ENCODE measurements at regions not wholly inside any gene's neighbourhood (a gene's known extent, or its start where the extent isn't known, plus 50 kb on each side); places are given as distances from the start of the nearest gene placed in this dataset.

DNA sequence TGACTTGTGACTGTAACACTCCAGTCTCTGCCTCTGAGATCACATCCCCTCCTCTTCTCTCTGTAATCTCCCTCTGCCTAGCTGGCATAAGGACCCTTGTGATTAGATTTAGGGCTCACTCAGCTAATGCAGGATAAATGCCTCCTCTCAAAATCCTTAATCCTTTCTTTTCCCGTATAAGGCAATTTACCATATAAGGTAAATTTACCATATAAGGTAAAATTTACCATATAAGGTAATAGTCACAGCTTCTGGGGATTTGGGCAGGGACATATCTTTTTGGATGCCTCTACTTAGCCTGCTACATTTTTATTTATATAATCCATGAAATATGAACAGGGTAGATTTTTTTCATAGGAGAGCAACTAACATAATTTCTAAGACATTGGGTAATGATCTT lies 318.0 kb upstream of the PUM3 start:
- CTCF ChIA-PET = no interaction called here
- no peak overlapping the region for H3K27ac Mint-ChIP-seq
- H3K36me3 Mint-ChIP-seq = no peaks in the 10 kb centered on the region
- no peak overlapping the region for H3K4me3 Mint-ChIP-seq
- no peaks in the 10 kb centered on the region for H3K27me3 Mint-ChIP-seq
- no peaks in the 10 kb centered on the region for H3K9me3 Mint-ChIP-seq
- H3K4me1 Mint-ChIP-seq = no peaks in the 10 kb centered on the region
- no peak for DNase-seq

DNA sequence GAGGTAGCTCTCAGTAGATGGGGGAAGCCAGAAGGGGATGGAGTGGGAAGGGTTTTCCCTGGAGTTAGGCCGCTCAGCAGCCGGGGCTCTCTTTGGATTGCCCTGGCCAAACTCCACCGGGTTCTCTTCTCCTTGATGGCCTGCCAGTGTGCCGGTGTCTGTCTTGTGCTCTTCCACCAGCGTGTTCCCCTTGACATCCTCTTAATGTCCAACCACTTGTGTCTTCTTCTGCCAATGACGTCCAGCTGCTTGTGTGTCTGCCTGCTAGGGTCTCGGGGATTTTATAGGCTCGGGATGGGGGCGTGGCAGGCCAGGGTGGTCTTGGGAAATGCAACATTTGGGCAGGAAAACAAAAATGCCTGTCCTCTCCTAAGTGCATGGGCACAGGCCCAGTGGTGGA lies 313.1 kb upstream of the PUM3 start:
- H3K9me3 Mint-ChIP-seq = no peaks in the 10 kb centered on the region

DNA sequence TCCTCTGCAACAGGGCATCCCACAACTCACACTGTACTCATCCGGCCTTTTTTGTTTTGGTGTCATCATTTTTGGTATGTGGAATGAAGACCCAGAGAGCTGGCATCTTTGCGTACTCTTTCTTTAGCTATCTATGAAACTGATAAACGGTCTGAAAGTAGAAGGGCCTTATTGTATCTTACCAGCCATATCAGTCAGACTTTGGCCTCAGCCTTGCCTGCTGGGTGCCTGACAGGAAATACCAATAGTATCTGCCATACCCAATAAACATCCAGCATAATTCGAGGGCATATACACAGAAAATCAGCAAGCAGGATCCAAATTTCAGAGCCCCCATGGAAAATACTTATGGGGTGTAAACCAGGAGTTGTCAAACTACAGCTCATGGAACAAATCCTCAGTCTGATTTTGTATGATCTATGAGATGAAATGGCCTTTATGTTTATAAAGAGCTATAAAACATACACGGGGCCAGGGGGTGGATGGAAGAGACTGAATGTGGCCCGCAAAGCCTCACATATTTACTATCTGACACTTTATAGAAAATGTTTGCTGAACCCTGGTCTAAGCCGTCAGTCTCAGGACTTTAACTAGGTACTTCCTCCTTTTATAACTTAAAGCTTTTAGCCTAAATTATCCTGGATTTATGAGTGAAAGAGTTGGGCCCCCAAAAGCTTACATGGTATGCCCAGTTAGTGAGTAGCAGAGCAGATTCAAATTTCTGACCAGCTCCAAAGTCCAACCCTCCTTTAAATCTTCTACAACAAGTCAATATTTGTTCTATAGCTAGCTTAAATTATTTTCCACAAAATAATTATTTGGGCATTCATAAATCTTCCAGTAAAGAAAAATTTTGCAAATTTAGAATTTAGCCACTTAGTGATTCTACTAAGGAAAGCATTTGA lies 308.0 kb upstream of the PUM3 start:
- CTCF ChIA-PET = no interaction called here
- DNase-seq = no peak

More for the DNA sequence above, 313.1 kb upstream of the PUM3 start:
- Mint-ChIP-seq H3K27ac (no peak overlapping the region), H3K4me1 (no peaks in the 10 kb centered on the region), H3K4me3 (no peak overlapping the region), H3K27me3 (no peaks in the 10 kb centered on the region), H3K36me3 (no peaks in the 10 kb centered on the region)
- DNase-seq = no peak
- CTCF ChIA-PET = no interaction called here

DNA sequence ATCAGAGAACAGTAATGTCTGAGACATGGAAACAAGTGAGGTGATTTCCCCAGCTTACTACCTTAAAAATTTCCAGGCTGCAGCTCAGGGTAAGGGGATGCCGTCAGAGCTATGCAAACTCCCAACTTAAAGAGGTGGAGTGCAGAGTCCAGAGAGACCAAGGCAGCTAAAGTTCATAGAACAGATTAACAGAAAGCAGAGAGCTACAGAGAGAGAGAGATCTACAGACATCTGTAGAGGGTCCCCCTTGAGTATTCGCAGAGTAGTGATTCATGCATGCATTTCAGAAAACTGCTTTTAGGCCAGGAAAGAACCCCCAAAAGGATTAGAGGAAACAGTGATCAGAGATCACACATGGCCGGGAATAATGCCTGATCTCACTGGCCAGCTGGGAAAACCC lies 306.2 kb upstream of the PUM3 start:
- H3K4me3 Mint-ChIP-seq = no peak overlapping the region
- CTCF ChIA-PET = interaction anchor here (0.5 kb wide), 1 partner anchor 847 kb away, joined by 3 read pairs; no protein-coding TSS in a partner anchor
- H3K9me3 Mint-ChIP-seq = no peaks in the 10 kb centered on the region
- H3K36me3 Mint-ChIP-seq = no peaks in the 10 kb centered on the region
- H3K4me1 Mint-ChIP-seq = no peaks in the 10 kb centered on the region
- H3K27me3 Mint-ChIP-seq = no peaks in the 10 kb centered on the region
- no peak overlapping the region for H3K27ac Mint-ChIP-seq
- DNase-seq = no peak

More for the DNA sequence above, 308.0 kb upstream of the PUM3 start:
- Mint-ChIP-seq H3K4me3 (no peak overlapping the region), H3K27ac (no peak overlapping the region), H3K36me3 (no peaks in the 10 kb centered on the region), H3K27me3 (no peaks in the 10 kb centered on the region), H3K9me3 (no peaks in the 10 kb centered on the region), H3K4me1 (no peaks in the 10 kb centered on the region)

GRCh38 chr9:3138231-3139229 lies 294.6 kb upstream of the PUM3 start:
- no peak for DNase-seq
- Mint-ChIP-seq H3K27me3 (no peaks in the 10 kb centered on the region), H3K9me3 (no peaks in the 10 kb centered on the region), H3K4me3 (no peak overlapping the region), H3K27ac (no peak overlapping the region), H3K36me3 (no peaks in the 10 kb centered on the region), H3K4me1 (no peaks in the 10 kb centered on the region)
- CTCF ChIA-PET = no interaction called here

- DNase-seq = no peak
- no peak overlapping the region for H3K4me3 Mint-ChIP-seq
- no peaks in the 10 kb centered on the region for H3K4me1 Mint-ChIP-seq
- no peaks in the 10 kb centered on the region for H3K27me3 Mint-ChIP-seq
- H3K9me3 Mint-ChIP-seq = no peaks in the 10 kb centered on the region
- no peaks in the 10 kb centered on the region for H3K36me3 Mint-ChIP-seq
- CTCF ChIA-PET = no interaction called here
- H3K27ac Mint-ChIP-seq = no peak overlapping the region
Observed at GRCh38 chr9:3137347-3137695, 293.4 kb upstream of the PUM3 start.

- Mint-ChIP-seq H3K36me3 (no peaks in the 10 kb centered on the region), H3K4me3 (no peak overlapping the region), H3K4me1 (no peaks in the 10 kb centered on the region), H3K27me3 (no peaks in the 10 kb centered on the region), H3K9me3 (no peaks in the 10 kb centered on the region), H3K27ac (no peak overlapping the region)
- no peak for DNase-seq
- CTCF ChIA-PET = no interaction called here
Observed at GRCh38 chr9:3136686-3137346, 292.9 kb upstream of the PUM3 start.

- H3K27ac Mint-ChIP-seq = no peak overlapping the region
- no peaks in the 10 kb centered on the region for H3K27me3 Mint-ChIP-seq
- H3K36me3 Mint-ChIP-seq = no peaks in the 10 kb centered on the region
- no peak for DNase-seq
- H3K4me1 Mint-ChIP-seq = no peaks in the 10 kb centered on the region
- no peak overlapping the region for H3K4me3 Mint-ChIP-seq
- H3K9me3 Mint-ChIP-seq = no peaks in the 10 kb centered on the region
- CTCF ChIA-PET = no interaction called here
Observed at GRCh38 chr9:3136230-3136629, 292.3 kb upstream of the PUM3 start.

GRCh38 chr9:3127564-3127963 lies 283.7 kb upstream of the PUM3 start:
- H3K4me3 Mint-ChIP-seq = no peak overlapping the region
- H3K4me1 Mint-ChIP-seq = no peaks in the 10 kb centered on the region
- no peak overlapping the region for H3K27ac Mint-ChIP-seq
- H3K36me3 Mint-ChIP-seq = no peaks in the 10 kb centered on the region
- no peaks in the 10 kb centered on the region for H3K27me3 Mint-ChIP-seq
- CTCF ChIA-PET = no interaction called here
- H3K9me3 Mint-ChIP-seq = no peaks in the 10 kb centered on the region
- DNase-seq = no peak

GRCh38 chr9:3125602-3126405 lies 281.9 kb upstream of the PUM3 start:
- H3K9me3 Mint-ChIP-seq = no peaks in the 10 kb centered on the region
- H3K4me3 Mint-ChIP-seq = no peak overlapping the region
- H3K36me3 Mint-ChIP-seq = no peaks in the 10 kb centered on the region
- H3K27ac Mint-ChIP-seq = no peak overlapping the region
- CTCF ChIA-PET = no interaction called here
- no peaks in the 10 kb centered on the region for H3K27me3 Mint-ChIP-seq
- no peak for DNase-seq
- no peaks in the 10 kb centered on the region for H3K4me1 Mint-ChIP-seq

- H3K4me1 Mint-ChIP-seq = no peaks in the 10 kb centered on the region
Observed at GRCh38 chr9:3124001-3124400, 280.1 kb upstream of the PUM3 start.

GRCh38 chr9:3118081-3118480 lies 274.2 kb upstream of the PUM3 start:
- H3K4me3 Mint-ChIP-seq = no peak overlapping the region
- H3K27me3 Mint-ChIP-seq = no peaks in the 10 kb centered on the region
- DNase-seq = no peak
- H3K9me3 Mint-ChIP-seq = no peaks in the 10 kb centered on the region
- H3K36me3 Mint-ChIP-seq = no peaks in the 10 kb centered on the region
- CTCF ChIA-PET = no interaction called here
- H3K4me1 Mint-ChIP-seq = no peaks in the 10 kb centered on the region
- H3K27ac Mint-ChIP-seq = no peak overlapping the region

More at GRCh38 chr9:3124001-3124400, 280.1 kb upstream of the PUM3 start:
- no peak overlapping the region for H3K4me3 Mint-ChIP-seq
- no peaks in the 10 kb centered on the region for H3K9me3 Mint-ChIP-seq
- CTCF ChIA-PET = no interaction called here
- DNase-seq = no peak
- no peak overlapping the region for H3K27ac Mint-ChIP-seq
- no peaks in the 10 kb centered on the region for H3K36me3 Mint-ChIP-seq
- H3K27me3 Mint-ChIP-seq = no peaks in the 10 kb centered on the region

- no peak overlapping the region for H3K4me3 Mint-ChIP-seq
- no peaks in the 10 kb centered on the region for H3K36me3 Mint-ChIP-seq
- H3K4me1 Mint-ChIP-seq = no peaks in the 10 kb centered on the region
- H3K9me3 Mint-ChIP-seq = no peaks in the 10 kb centered on the region
- CTCF ChIA-PET = no interaction called here
- DNase-seq = no peak
- H3K27me3 Mint-ChIP-seq = no peaks in the 10 kb centered on the region
- H3K27ac Mint-ChIP-seq = no peak overlapping the region
Observed at GRCh38 chr9:3099646-3100045, 255.8 kb upstream of the PUM3 start.

- CTCF ChIA-PET = no interaction called here
- no peaks in the 10 kb centered on the region for H3K4me1 Mint-ChIP-seq
- no peak for DNase-seq
- H3K4me3 Mint-ChIP-seq = no peak overlapping the region
- H3K27me3 Mint-ChIP-seq = peaks cover 4% of the 10 kb centered on the region
- H3K27ac Mint-ChIP-seq = no peak overlapping the region
- no peaks in the 10 kb centered on the region for H3K36me3 Mint-ChIP-seq
- H3K9me3 Mint-ChIP-seq = no peaks in the 10 kb centered on the region
Observed at GRCh38 chr9:3088219-3088618, 244.3 kb upstream of the PUM3 start.

Data from activated naive CD4-positive, alpha-beta T cell treated with anti-CD3 and anti-CD28 coated beads, Interleukin-2, amount 10 ng/mL, durations not matched to agents 7 days and 5 days (primary cell).